SK-N-SH treated with all-trans-retinoic acid at 6 μM for 48 hours (cell line): ENCODE measurements at regions not wholly inside any gene's neighbourhood (a gene's known extent, or its start where the extent isn't known, plus 50 kb on each side); places are given as distances from the start of the nearest gene placed in this dataset.

Experiments used
- ATAC-seq: fragments of 200-7000 bp; cut with Tn5 transposase; 3 replicates; pipeline ENCODE4 v1.9.1; 2020; ENCODE audit warnings: mild to moderate bottlenecking, moderate library complexity
- ARNTL ChIP-seq: fragments of 450-650 bp; formaldehyde crosslinking; IDR thresholded peaks from 2 replicates; pipeline ENCODE4 v1.5.0; 2020; ENCODE audit warnings: low read depth, mild to moderate bottlenecking, moderate library complexity, borderline replicate concordance
- BACH2 ChIP-seq: fragments of 250-450 bp; sonication (Bioruptor Pico); IDR thresholded peaks from 2 replicates; pipeline ENCODE4 v1.9.0; 2021; ENCODE audit warnings: mild to moderate bottlenecking, borderline replicate concordance
- CSDC2 ChIP-seq: fragments of 250-450 bp; sonication (Bioruptor Pico); IDR thresholded peaks from 2 replicates; pipeline ENCODE4 v1.5.0; 2020; ENCODE audit warnings: mild to moderate bottlenecking, moderate library complexity
- ESRRG ChIP-seq: fragments of 250-450 bp; sonication (Bioruptor Pico); IDR thresholded peaks from 2 replicates; pipeline ENCODE4 v1.6.1; 2021; ENCODE audit warnings: mild to moderate bottlenecking
- GLIS3 ChIP-seq: fragments of 250-450 bp; sonication (Bioruptor Pico); IDR thresholded peaks from 2 replicates; pipeline ENCODE4 v1.5.0; 2020; ENCODE audit warnings: mild to moderate bottlenecking, moderate library complexity
- ISL1 ChIP-seq: fragments of 250-450 bp; sonication (Bioruptor Pico); IDR thresholded peaks from 2 replicates; pipeline ENCODE4 v2.1.2; 2022; ENCODE audit warnings: mild to moderate bottlenecking, moderate library complexity
- OSR1 ChIP-seq: fragments of 250-450 bp; sonication (Bioruptor Pico); IDR thresholded peaks from 2 replicates; pipeline ENCODE4 v1.8.0; 2022; ENCODE audit warnings: moderate library complexity, mild to moderate bottlenecking, inconsistent platforms
- POU6F1 ChIP-seq: fragments of 250-450 bp; sonication (Bioruptor Pico); IDR thresholded peaks from 2 replicates; pipeline ENCODE4 v1.8.0; 2021; ENCODE audit warnings: low read depth, mild to moderate bottlenecking, moderate library complexity, borderline replicate concordance
- RARB ChIP-seq: fragments of 250-450 bp; sonication (Bioruptor Pico); IDR thresholded peaks from 2 replicates; pipeline ENCODE4 v1.8.0; 2021; ENCODE audit warnings: mild to moderate bottlenecking, moderate library complexity
- SNAI2 ChIP-seq: fragments of 250-450 bp; sonication (Bioruptor Pico); IDR thresholded peaks from 2 replicates; pipeline ENCODE4 v1.5.0; 2020; ENCODE audit warnings: mild to moderate bottlenecking, moderate library complexity
- TCF4 ChIP-seq: fragments of 250-450 bp; sonication (Bioruptor Pico); IDR thresholded peaks from 2 replicates; pipeline ENCODE4 v1.8.0; 2021; ENCODE audit warnings: mild to moderate bottlenecking, moderate library complexity, borderline replicate concordance
- TOX ChIP-seq: fragments of 250-450 bp; sonication (Bioruptor Pico); IDR thresholded peaks from 2 replicates; pipeline ENCODE4 v1.8.0; 2021; ENCODE audit warnings: mild to moderate bottlenecking, moderate library complexity, borderline replicate concordance
- ZC3H10 ChIP-seq: fragments of 250-450 bp; sonication (Bioruptor Pico); IDR thresholded peaks from 2 replicates; pipeline ENCODE4 v1.5.1; 2021; ENCODE audit warnings: mild to moderate bottlenecking, moderate library complexity
- ZFP3 ChIP-seq: fragments of 250-450 bp; sonication (Bioruptor Pico); IDR thresholded peaks from 2 replicates; pipeline ENCODE4 v1.5.0; 2020; ENCODE audit warnings: mild to moderate bottlenecking, moderate library complexity
- ZFP30 ChIP-seq: fragments of 450-650 bp; formaldehyde crosslinking; IDR thresholded peaks from 2 replicates; pipeline ENCODE4 v1.5.0; 2022; ENCODE audit warnings: mild to moderate bottlenecking, moderate library complexity
- ZNF565 ChIP-seq: fragments of 450-650 bp; formaldehyde crosslinking; conservative IDR thresholded peaks from 2 replicates; pipeline ENCODE4 v1.5.0; 2020; ENCODE audit warnings: low read depth, mild to moderate bottlenecking, moderate library complexity
- ZNF70 ChIP-seq: fragments of 450-650 bp; formaldehyde crosslinking; IDR thresholded peaks from 2 replicates; pipeline ENCODE4 v1.5.0; 2020; ENCODE audit warnings: mild to moderate bottlenecking, moderate library complexity
- TF ChIP-seq, protein P1 (sequence below): fragments of 250-450 bp; sonication (Bioruptor Pico); IDR thresholded peaks from 2 replicates; pipeline ENCODE4 v1.5.0; 2020; ENCODE audit warnings: mild to moderate bottlenecking, moderate library complexity
- TF ChIP-seq, protein P2 (sequence below): fragments of 250-450 bp; sonication (Bioruptor Pico); IDR thresholded peaks from 2 replicates; pipeline ENCODE4 v1.8.0; 2020; ENCODE audit warnings: mild to moderate bottlenecking, moderate library complexity, borderline replicate concordance
- TF ChIP-seq, protein P3 (sequence below): fragments of 250-450 bp; sonication (Bioruptor Pico); IDR thresholded peaks from 2 replicates; pipeline ENCODE4 v1.5.1; 2020; ENCODE audit warnings: low read depth, mild to moderate bottlenecking, moderate library complexity

- ATAC-seq: no peak
- TF ChIP-seq, protein P1, sequence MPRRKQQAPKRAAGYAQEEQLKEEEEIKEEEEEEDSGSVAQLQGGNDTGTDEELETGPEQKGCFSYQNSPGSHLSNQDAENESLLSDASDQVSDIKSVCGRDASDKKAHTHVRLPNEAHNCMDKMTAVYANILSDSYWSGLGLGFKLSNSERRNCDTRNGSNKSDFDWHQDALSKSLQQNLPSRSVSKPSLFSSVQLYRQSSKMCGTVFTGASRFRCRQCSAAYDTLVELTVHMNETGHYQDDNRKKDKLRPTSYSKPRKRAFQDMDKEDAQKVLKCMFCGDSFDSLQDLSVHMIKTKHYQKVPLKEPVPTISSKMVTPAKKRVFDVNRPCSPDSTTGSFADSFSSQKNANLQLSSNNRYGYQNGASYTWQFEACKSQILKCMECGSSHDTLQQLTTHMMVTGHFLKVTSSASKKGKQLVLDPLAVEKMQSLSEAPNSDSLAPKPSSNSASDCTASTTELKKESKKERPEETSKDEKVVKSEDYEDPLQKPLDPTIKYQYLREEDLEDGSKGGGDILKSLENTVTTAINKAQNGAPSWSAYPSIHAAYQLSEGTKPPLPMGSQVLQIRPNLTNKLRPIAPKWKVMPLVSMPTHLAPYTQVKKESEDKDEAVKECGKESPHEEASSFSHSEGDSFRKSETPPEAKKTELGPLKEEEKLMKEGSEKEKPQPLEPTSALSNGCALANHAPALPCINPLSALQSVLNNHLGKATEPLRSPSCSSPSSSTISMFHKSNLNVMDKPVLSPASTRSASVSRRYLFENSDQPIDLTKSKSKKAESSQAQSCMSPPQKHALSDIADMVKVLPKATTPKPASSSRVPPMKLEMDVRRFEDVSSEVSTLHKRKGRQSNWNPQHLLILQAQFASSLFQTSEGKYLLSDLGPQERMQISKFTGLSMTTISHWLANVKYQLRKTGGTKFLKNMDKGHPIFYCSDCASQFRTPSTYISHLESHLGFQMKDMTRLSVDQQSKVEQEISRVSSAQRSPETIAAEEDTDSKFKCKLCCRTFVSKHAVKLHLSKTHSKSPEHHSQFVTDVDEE (CRISPR knock-in tag): no peak
- TF ChIP-seq GLIS3 (CRISPR knock-in tag) (no peak), TCF4 (CRISPR knock-in tag) (no peak), ZC3H10 (CRISPR knock-in tag) (no peak), ISL1 (CRISPR knock-in tag) (no peak), RARB (CRISPR knock-in tag) (no peak), POU6F1 (CRISPR knock-in tag) (no peak), BACH2 (CRISPR knock-in tag) (no peak), ZNF565 (CRISPR knock-in tag) (no peak), ZFP30 (CRISPR knock-in tag) (no peak), ESRRG (CRISPR knock-in tag) (no peak), SNAI2 (no peak), OSR1 (CRISPR knock-in tag) (no peak), TOX (CRISPR knock-in tag) (no peak), ZNF70 (CRISPR knock-in tag) (no peak), CSDC2 (CRISPR knock-in tag) (no peak), ARNTL (CRISPR knock-in tag) (no peak), ZFP3 (CRISPR knock-in tag) (no peak)
- TF ChIP-seq, protein P2, sequence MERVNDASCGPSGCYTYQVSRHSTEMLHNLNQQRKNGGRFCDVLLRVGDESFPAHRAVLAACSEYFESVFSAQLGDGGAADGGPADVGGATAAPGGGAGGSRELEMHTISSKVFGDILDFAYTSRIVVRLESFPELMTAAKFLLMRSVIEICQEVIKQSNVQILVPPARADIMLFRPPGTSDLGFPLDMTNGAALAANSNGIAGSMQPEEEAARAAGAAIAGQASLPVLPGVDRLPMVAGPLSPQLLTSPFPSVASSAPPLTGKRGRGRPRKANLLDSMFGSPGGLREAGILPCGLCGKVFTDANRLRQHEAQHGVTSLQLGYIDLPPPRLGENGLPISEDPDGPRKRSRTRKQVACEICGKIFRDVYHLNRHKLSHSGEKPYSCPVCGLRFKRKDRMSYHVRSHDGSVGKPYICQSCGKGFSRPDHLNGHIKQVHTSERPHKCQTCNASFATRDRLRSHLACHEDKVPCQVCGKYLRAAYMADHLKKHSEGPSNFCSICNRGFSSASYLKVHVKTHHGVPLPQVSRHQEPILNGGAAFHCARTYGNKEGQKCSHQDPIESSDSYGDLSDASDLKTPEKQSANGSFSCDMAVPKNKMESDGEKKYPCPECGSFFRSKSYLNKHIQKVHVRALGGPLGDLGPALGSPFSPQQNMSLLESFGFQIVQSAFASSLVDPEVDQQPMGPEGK: no peak
- TF ChIP-seq, protein P3, sequence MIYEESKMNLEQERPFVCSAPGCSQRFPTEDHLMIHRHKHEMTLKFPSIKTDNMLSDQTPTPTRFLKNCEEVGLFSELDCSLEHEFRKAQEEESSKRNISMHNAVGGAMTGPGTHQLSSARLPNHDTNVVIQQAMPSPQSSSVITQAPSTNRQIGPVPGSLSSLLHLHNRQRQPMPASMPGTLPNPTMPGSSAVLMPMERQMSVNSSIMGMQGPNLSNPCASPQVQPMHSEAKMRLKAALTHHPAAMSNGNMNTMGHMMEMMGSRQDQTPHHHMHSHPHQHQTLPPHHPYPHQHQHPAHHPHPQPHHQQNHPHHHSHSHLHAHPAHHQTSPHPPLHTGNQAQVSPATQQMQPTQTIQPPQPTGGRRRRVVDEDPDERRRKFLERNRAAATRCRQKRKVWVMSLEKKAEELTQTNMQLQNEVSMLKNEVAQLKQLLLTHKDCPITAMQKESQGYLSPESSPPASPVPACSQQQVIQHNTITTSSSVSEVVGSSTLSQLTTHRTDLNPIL (CRISPR knock-in tag): no peak
These were observed 458.3 kb upstream of the CITED2 start for GRCh38 chr6:139832493-139833305.

DNA sequence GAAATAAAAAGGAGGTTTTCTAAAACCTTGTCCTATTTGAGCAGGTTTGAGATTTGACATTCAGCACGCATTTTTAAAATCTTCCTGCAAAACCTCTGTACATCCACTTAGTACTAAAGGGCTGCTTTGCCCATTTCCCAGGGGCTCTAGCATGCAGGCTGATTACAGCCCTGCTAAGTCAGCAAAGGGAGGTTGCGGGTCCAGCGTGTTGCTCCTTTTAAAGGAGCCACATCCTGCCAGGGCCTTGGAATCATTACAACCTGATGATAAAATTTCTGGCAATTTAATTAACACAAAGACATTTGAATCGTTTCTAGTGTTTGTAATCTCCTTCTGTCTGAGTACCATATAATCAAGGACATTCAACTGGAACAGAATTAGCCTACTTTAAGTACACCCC lies 455.1 kb upstream of the CITED2 start:
- ATAC-seq: no peak
- TF ChIP-seq SNAI2 (no peak), GLIS3 (CRISPR knock-in tag) (no peak), POU6F1 (CRISPR knock-in tag) (no peak), ZNF565 (CRISPR knock-in tag) (no peak)
